Mesendoderm (in vitro differentiated cells): ENCODE measurements at regions not wholly inside any gene's neighbourhood (a gene's known extent, or its start where the extent isn't known, plus 50 kb on each side); places are given as distances from the start of the nearest gene placed in this dataset.

ENCODE experiments used
- DNase-seq: peaks from one replicate; pipeline ENCODE4 v3.0.0; 2013
- H2AK5ac ChIP-seq: 2 replicates; pipeline ENCODE4 v1.6.1; 2013; ENCODE audit warnings: low read length, inconsistent platforms
- H2BK120ac ChIP-seq: 2 replicates; pipeline ENCODE4 v1.6.1; 2013; ENCODE audit warnings: low read depth, mild to moderate bottlenecking, low read length, moderate library complexity, mixed read lengths
- H2BK15ac ChIP-seq: replicated peaks from 2 replicates; pipeline ENCODE4 v1.6.1; 2013; ENCODE audit warnings: low read depth, mild to moderate bottlenecking, moderate library complexity
- H2BK5ac ChIP-seq: 2 replicates; pipeline ENCODE4 v1.6.1; 2013; ENCODE audit warnings: low read length, inconsistent platforms
- H3K18ac ChIP-seq: 2 replicates; pipeline ENCODE4 v1.6.1; 2013; ENCODE audit warnings: mild to moderate bottlenecking, low read length, mixed read lengths
- H3K23ac ChIP-seq: one replicate; pipeline ENCODE4 v1.6.1; 2013; ENCODE audit warnings: low read length
- H3K27ac ChIP-seq: 2 replicates; pipeline ENCODE4 v1.5.1; 2013; ENCODE audit warnings: low read depth, mild to moderate bottlenecking, inconsistent platforms, low read length, moderate library complexity
- H3K27me3 ChIP-seq: 2 replicates; pipeline ENCODE4 v1.6.1; 2013; ENCODE audit warnings: low read length, control low read depth, mild to moderate bottlenecking, inconsistent platforms; ENCODE audit not compliant: insufficient read depth, poor library complexity
- H3K36me3 ChIP-seq: 2 replicates; pipeline ENCODE4 v1.6.1; 2013; ENCODE audit warnings: low read length, inconsistent platforms; ENCODE audit not compliant: control insufficient read depth, insufficient read depth
- H3K4ac ChIP-seq: one replicate; pipeline ENCODE4 v1.6.1; 2013; ENCODE audit warnings: low read depth, mild to moderate bottlenecking, low read length, moderate library complexity
- H3K4me1 ChIP-seq: 2 replicates; pipeline ENCODE4 v1.6.1; 2013; ENCODE audit warnings: low read depth, low read length, inconsistent platforms; ENCODE audit not compliant: control insufficient read depth
- H3K4me2 ChIP-seq: 2 replicates; pipeline ENCODE4 v1.6.1; 2013; ENCODE audit warnings: low read length
- H3K4me3 ChIP-seq: 2 replicates; pipeline ENCODE4 v1.5.1; 2013; ENCODE audit warnings: mild to moderate bottlenecking, low read length
- H3K56ac ChIP-seq: one replicate; pipeline ENCODE4 v1.6.1; 2013; ENCODE audit warnings: low read length
- H3K79me1 ChIP-seq: 2 replicates; pipeline ENCODE4 v1.6.1; 2013; ENCODE audit warnings: low read length, inconsistent platforms
- H3K79me2 ChIP-seq: 2 replicates; pipeline ENCODE4 v1.6.1; 2013; ENCODE audit warnings: mild to moderate bottlenecking, low read length; ENCODE audit not compliant: control insufficient read depth, insufficient read depth
- H3K9ac ChIP-seq: 2 replicates; pipeline ENCODE4 v1.6.1; 2013; ENCODE audit warnings: low read length, inconsistent platforms
- H4K5ac ChIP-seq: one replicate; pipeline ENCODE4 v1.6.1; 2013; ENCODE audit warnings: low read length
- H4K8ac ChIP-seq: one replicate; pipeline ENCODE4 v1.6.1; 2013; ENCODE audit warnings: low read depth, mild to moderate bottlenecking, control low read depth, low read length, moderate library complexity
- WGBS: extraction: QIAGEN DNeasy Blood & Tissue Kit; methylation state at CpG from one replicate; pipeline ENCODE4 v1.1.7; 2013; ENCODE audit warnings: low lambda C conversion rate, missing lambda C conversion rate; ENCODE audit not compliant: insufficient coverage; ENCODE audit errors: extremely low coverage; 5-methylcytosine and 5-hydroxymethylcytosine counted together

- no peak overlapping the region for H3K4ac ChIP-seq
- H3K4me2 ChIP-seq = no peak overlapping the region
- no peak overlapping the region for H3K23ac ChIP-seq
- no peaks in the 10 kb centered on the region for H3K36me3 ChIP-seq
- no peaks in the 10 kb centered on the region for H3K79me2 ChIP-seq
- H2BK120ac ChIP-seq = no peak overlapping the region
- H3K4me3 ChIP-seq = no peak overlapping the region
- no peak overlapping the region for H2AK5ac ChIP-seq
- no peak overlapping the region for H2BK15ac ChIP-seq
- no peaks in the 10 kb centered on the region for H3K79me1 ChIP-seq
- H3K9ac ChIP-seq = no peak overlapping the region
- H2BK5ac ChIP-seq = no peak overlapping the region
- no peak overlapping the region for H3K56ac ChIP-seq
- no peak overlapping the region for H4K5ac ChIP-seq
- H3K27ac ChIP-seq = no peak overlapping the region
- no peaks in the 10 kb centered on the region for H3K27me3 ChIP-seq
- no peak overlapping the region for H3K18ac ChIP-seq
- no peaks in the 10 kb centered on the region for H3K4me1 ChIP-seq
- no peak overlapping the region for H4K8ac ChIP-seq
- no peak for DNase-seq
- WGBS = no CpG with 5 or more reads among the region's 15 CpGs
These were observed 850.4 kb downstream of the GALR1 start for GRCh38 chr18:78099979-78100588.

- no peak for DNase-seq
- Histone ChIP-seq H3K4me1 (no peaks in the 10 kb centered on the region), H3K36me3 (no peaks in the 10 kb centered on the region), H4K5ac (no peak overlapping the region), H3K27me3 (no peaks in the 10 kb centered on the region), H3K23ac (no peak overlapping the region), H2AK5ac (no peak overlapping the region), H3K9ac (no peak overlapping the region), H3K79me2 (no peaks in the 10 kb centered on the region), H3K79me1 (no peaks in the 10 kb centered on the region), H2BK15ac (no peak overlapping the region), H4K8ac (no peak overlapping the region), H3K27ac (no peak overlapping the region), H2BK5ac (no peak overlapping the region), H3K4ac (no peak overlapping the region), H2BK120ac (no peak overlapping the region), H3K4me3 (no peak overlapping the region), H3K4me2 (no peak overlapping the region), H3K18ac (no peak overlapping the region), H3K56ac (no peak overlapping the region)
- no CpG with 5 or more reads among the region's 9 CpGs for WGBS
These were observed 851.4 kb downstream of the GALR1 start for GRCh38 chr18:78101091-78101490.

DNA sequence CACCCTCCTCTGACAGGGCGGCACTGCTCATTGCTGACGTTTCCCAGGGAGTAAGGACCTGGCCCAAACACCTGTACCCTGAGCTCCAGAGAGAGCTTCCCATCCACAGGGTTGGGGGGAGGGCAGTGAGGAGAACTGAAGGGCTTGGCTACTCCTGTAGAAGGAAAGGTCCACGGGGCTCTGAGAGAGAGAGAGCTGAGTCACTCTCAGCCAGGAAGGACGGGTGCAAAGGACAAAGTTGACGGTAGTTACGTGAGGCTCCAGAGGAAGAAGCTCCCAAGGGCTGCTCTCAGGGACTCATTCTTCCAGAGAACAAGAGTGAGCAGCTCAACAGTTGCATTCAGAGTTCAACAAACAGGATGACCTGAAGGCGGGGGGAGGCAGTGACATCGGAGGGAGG is 852.5 kb downstream of the GALR1 start:
- H3K27ac ChIP-seq = no peak overlapping the region
- no peaks in the 10 kb centered on the region for H3K79me2 ChIP-seq
- no peak for DNase-seq
- H4K8ac ChIP-seq = no peak overlapping the region
- H3K4ac ChIP-seq = no peak overlapping the region
- H3K18ac ChIP-seq = no peak overlapping the region
- no peak overlapping the region for H3K56ac ChIP-seq
- H4K5ac ChIP-seq = no peak overlapping the region
- H3K27me3 ChIP-seq = no peaks in the 10 kb centered on the region
- H3K4me1 ChIP-seq = no peaks in the 10 kb centered on the region
- no peak overlapping the region for H2BK5ac ChIP-seq
- no peak overlapping the region for H3K9ac ChIP-seq
- H2AK5ac ChIP-seq = no peak overlapping the region
- H3K23ac ChIP-seq = no peak overlapping the region
- H2BK120ac ChIP-seq = no peak overlapping the region
- no CpG with 5 or more reads among the region's 8 CpGs for WGBS
- H3K4me2 ChIP-seq = no peak overlapping the region
- H3K4me3 ChIP-seq = no peak overlapping the region
- no peaks in the 10 kb centered on the region for H3K79me1 ChIP-seq
- no peak overlapping the region for H2BK15ac ChIP-seq
- H3K36me3 ChIP-seq = no peaks in the 10 kb centered on the region

GRCh38 chr18:78105611-78106010 is 856.0 kb downstream of the GALR1 start:
- Histone ChIP-seq H3K18ac (no peak overlapping the region), H2BK15ac (no peak overlapping the region), H3K27ac (no peak overlapping the region), H4K5ac (no peak overlapping the region), H3K4me2 (no peak overlapping the region), H2AK5ac (no peak overlapping the region), H3K56ac (no peak overlapping the region), H2BK5ac (no peak overlapping the region), H3K23ac (no peak overlapping the region), H3K36me3 (no peaks in the 10 kb centered on the region), H4K8ac (no peak overlapping the region), H3K79me1 (no peaks in the 10 kb centered on the region), H3K4me3 (no peak overlapping the region), H3K4me1 (no peaks in the 10 kb centered on the region), H3K9ac (no peak overlapping the region), H3K4ac (no peak overlapping the region), H3K79me2 (no peaks in the 10 kb centered on the region), H3K27me3 (no peaks in the 10 kb centered on the region), H2BK120ac (no peak overlapping the region)
- WGBS = no CpG with 5 or more reads among the region's 5 CpGs
- DNase-seq = no peak

DNA sequence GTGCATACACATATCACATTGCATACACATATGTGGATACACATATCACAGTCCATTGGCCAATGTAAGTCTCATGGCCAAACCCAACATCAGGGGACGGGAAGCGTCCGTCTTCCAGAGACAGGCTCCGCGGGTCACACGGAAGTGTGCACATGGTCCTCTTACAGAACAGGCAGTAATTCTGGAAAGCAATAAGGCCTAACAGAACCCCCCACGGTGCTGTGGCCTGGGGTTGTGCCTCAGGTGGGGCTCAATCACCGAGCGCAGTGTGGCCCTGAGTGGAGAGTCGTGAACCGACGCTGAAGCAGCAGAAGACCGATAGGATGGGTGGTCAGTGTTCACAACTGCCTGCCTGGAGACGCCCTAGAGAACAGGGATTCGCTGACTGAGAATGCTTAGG is 857.3 kb downstream of the GALR1 start:
- Histone ChIP-seq H3K18ac (no peak overlapping the region), H4K8ac (no peak overlapping the region), H3K9ac (no peak overlapping the region), H2BK120ac (no peak overlapping the region), H3K79me1 (no peaks in the 10 kb centered on the region), H3K27ac (no peak overlapping the region), H3K79me2 (no peaks in the 10 kb centered on the region), H2BK5ac (no peak overlapping the region), H3K4ac (no peak overlapping the region), H3K23ac (no peak overlapping the region), H2AK5ac (no peak overlapping the region), H4K5ac (no peak overlapping the region), H3K56ac (no peak overlapping the region), H3K27me3 (no peaks in the 10 kb centered on the region), H2BK15ac (no peak overlapping the region), H3K36me3 (no peaks in the 10 kb centered on the region), H3K4me3 (no peak overlapping the region), H3K4me2 (no peak overlapping the region), H3K4me1 (no peaks in the 10 kb centered on the region)
- WGBS = no CpG with 5 or more reads among the region's 15 CpGs
- DNase-seq = no peak

DNA sequence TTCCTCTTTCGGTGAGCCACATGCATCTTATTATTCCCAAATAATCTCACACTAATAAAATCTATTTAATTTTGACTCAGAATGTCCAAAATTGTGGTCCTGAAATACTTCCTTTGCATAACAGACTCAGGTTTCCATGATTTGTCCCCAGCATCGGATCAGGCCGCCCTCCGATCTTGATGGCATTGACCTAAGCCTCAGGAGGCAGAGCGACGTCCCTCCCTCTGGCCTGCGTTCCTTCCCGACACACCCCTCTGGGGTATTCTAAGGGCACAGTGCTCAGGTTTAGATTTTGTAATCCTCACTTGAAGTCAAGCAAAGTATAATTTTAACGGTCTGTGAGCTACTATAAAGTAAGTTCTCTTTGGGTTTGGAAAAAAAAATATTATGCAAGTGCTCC is 857.7 kb downstream of the GALR1 start:
- Histone ChIP-seq H3K56ac (no peak overlapping the region), H4K8ac (no peak overlapping the region), H2BK120ac (no peak overlapping the region), H3K79me2 (no peaks in the 10 kb centered on the region), H2BK5ac (no peak overlapping the region), H3K27ac (no peak overlapping the region), H3K4me3 (no peak overlapping the region), H3K27me3 (no peaks in the 10 kb centered on the region), H3K18ac (no peak overlapping the region), H3K4ac (no peak overlapping the region), H3K36me3 (no peaks in the 10 kb centered on the region), H3K23ac (no peak overlapping the region), H3K9ac (no peak overlapping the region), H3K4me1 (no peaks in the 10 kb centered on the region), H3K79me1 (no peaks in the 10 kb centered on the region), H2AK5ac (no peak overlapping the region), H4K5ac (no peak overlapping the region), H3K4me2 (no peak overlapping the region), H2BK15ac (no peak overlapping the region)
- no peak for DNase-seq
- WGBS = no CpG with 5 or more reads among the region's 9 CpGs
